A549 (cell line): ENCODE measurements at regions not wholly inside any gene's neighbourhood (a gene's known extent, or its start where the extent isn't known, plus 50 kb on each side); places are given as distances from the start of the nearest gene placed in this dataset.

Experiments used
- CHD2 ChIP-seq: fragments of 150-350 bp; IDR thresholded peaks from 2 replicates; pipeline ENCODE4 v1.6.1; 2014; ENCODE audit warnings: low read length; ENCODE audit not compliant: partially characterized antibody
- POLR2A ChIP-seq: IDR thresholded peaks from 2 replicates; pipeline ENCODE4 v1.6.1; 2012; ENCODE audit warnings: mild to moderate bottlenecking, low read length

DNA sequence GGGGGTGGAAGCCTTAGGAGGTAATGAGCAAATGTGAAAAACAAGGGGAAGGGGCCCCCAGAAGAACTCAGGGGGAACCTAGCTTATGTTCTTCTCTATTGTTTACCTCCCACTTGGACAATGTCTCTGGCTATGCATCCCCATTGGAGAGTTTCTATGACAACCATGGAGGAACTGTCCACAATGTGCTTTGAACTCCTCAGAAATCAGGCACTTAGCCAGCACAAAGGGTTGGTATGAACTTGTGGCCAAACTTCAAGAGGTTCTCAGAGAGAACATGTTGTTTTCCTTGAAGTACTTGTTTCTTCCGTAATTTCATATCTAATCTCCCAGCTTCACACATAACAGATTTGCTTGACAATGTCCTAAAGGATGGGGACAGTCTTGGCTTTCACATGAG lies 202.8 kb upstream of the PELI2 start:
- TF ChIP-seq CHD2 (no peak), POLR2A (no peak)
